Lung (tissue), 11 donors: ENCODE measurements at regions not wholly inside any gene's neighbourhood (a gene's known extent, or its start where the extent isn't known, plus 50 kb on each side); places are given as distances from the start of the nearest gene placed in this dataset.

Experiments used
- ATAC-seq: fragments of 200-7000 bp; cut with Tn5 transposase; one replicate; pipeline ENCODE4 v1.9.1; 2020; ENCODE audit warnings: moderate number of reproducible peaks; ENCODE audit not compliant: insufficient read depth, low FRiP score
- DNase-seq, 3 donors: peaks; one replicate each; pipeline ENCODE4 v3.0.0-alpha.2; 2013 to 2017
- H3K27ac ChIP-seq, 2 donors: one replicate each; pipeline ENCODE4 v1.5.1; 2013; ENCODE audit warnings: mild to moderate bottlenecking in 2 of 2, moderate library complexity in 2 of 2, control low read depth in 1 of 2, inconsistent platforms in 1 of 2, low read depth in 1 of 2, low read length in 1 of 2
- H3K27me3 ChIP-seq, 3 donors: one replicate each; pipeline ENCODE4 v1.5.1; 2013; ENCODE audit warnings: low read length in 2 of 3; ENCODE audit not compliant: control insufficient read depth in 3 of 3, insufficient read depth in 3 of 3
- H3K36me3 ChIP-seq, 4 donors: one replicate each; pipeline ENCODE4 v1.5.1; 2013; ENCODE audit warnings: low read length in 4 of 4, mild to moderate bottlenecking in 1 of 4, moderate library complexity in 1 of 4; ENCODE audit not compliant: control insufficient read depth in 4 of 4, insufficient read depth in 4 of 4
- H3K4me1 ChIP-seq, 5 donors: one replicate each; pipeline ENCODE4 v1.5.1; 2013; ENCODE audit warnings: low read length in 5 of 5, mild to moderate bottlenecking in 2 of 5, moderate library complexity in 1 of 5; ENCODE audit not compliant: control insufficient read depth in 5 of 5, insufficient read depth in 5 of 5
- H3K4me3 ChIP-seq: one replicate; pipeline ENCODE4 v1.5.1; 2013; ENCODE audit warnings: mild to moderate bottlenecking, control low read depth, moderate library complexity
- H3K9ac ChIP-seq, 2 donors: one replicate each; pipeline ENCODE4 v1.5.1; 2013; ENCODE audit warnings: low read length in 2 of 2, control low read depth in 1 of 2; ENCODE audit not compliant: insufficient read depth in 1 of 2
- H3K9me3 ChIP-seq, 4 donors: one replicate each; pipeline ENCODE4 v1.5.1; 2013; ENCODE audit warnings: low read length in 3 of 4, mild to moderate bottlenecking in 1 of 4, moderate library complexity in 1 of 4; ENCODE audit not compliant: control insufficient read depth in 4 of 4, insufficient read depth in 3 of 4
- CTCF ChIP-seq: IDR thresholded peaks from 2 replicates; pipeline ENCODE4 v1.5.1; 2012; ENCODE audit warnings: mild to moderate bottlenecking; ENCODE audit errors: control extremely low read depth, extremely low read depth
- WGBS, 2 donors: extraction: QIAGEN DNeasy Blood & Tissue Kit; methylation state at CpG; one replicate each; pipeline ENCODE4 v1.1.7; 2013; 5-methylcytosine and 5-hydroxymethylcytosine counted together
- donor health status: control.
- donor health status: control.
- donor health status: Bipolar disorder and iron deficiency.
- donor health status: healthy.
- donor health status: DM: yes; HTN: yes; CAD: no.

GRCh38 chr5:6159832-6160430 lies 218.4 kb downstream of the MED10 start:
- no peak for TF ChIP-seq CTCF
- peaks cover 0 to 3% (median 0%) of the 10 kb centered on the region in 4 donors for H3K9me3 ChIP-seq
- no peaks in the 10 kb centered on the region for H3K27me3 ChIP-seq
- no peak overlapping the region for H3K9ac ChIP-seq
- H3K27ac ChIP-seq = no peak overlapping the region
- no peak for ATAC-seq
- 43 to 48% methylated on average over 3 of the region's 3 CpGs for WGBS, 2 donors
- no peak overlapping the region for H3K4me3 ChIP-seq
- no peaks in the 10 kb centered on the region for H3K36me3 ChIP-seq
- H3K4me1 ChIP-seq = no peaks in the 10 kb centered on the region
- no peak for DNase-seq

GRCh38 chr5:6158974-6159831 lies 219.1 kb downstream of the MED10 start:
- DNase-seq (no peak), ATAC-seq (peak; percentile 44)
- WGBS, 2 donors = 70 to 75% methylated on average over 12 of the region's 12 CpGs
- Histone ChIP-seq H3K27me3 (no peaks in the 10 kb centered on the region), H3K36me3 (no peaks in the 10 kb centered on the region), H3K9me3 (peaks cover 0 to 3% (median 0%) of the 10 kb centered on the region in 4 donors), H3K27ac (no peak overlapping the region), H3K4me1 (no peaks in the 10 kb centered on the region), H3K4me3 (no peak overlapping the region), H3K9ac (no peak overlapping the region)
- no peak for TF ChIP-seq CTCF

GRCh38 chr5:6154216-6154615 lies 224.1 kb downstream of the MED10 start:
- Histone ChIP-seq H3K4me3 (no peak overlapping the region), H3K27ac (no peak overlapping the region), H3K9ac (no peak overlapping the region), H3K9me3 (no peaks in the 10 kb centered on the region), H3K4me1 (no peaks in the 10 kb centered on the region), H3K27me3 (no peaks in the 10 kb centered on the region), H3K36me3 (no peaks in the 10 kb centered on the region)
- DNase-seq (no peak), ATAC-seq (no peak)
- no peak for TF ChIP-seq CTCF
- WGBS, 2 donors = 84 to 86% methylated on average over 7 of the region's 7 CpGs
